ELR (cell line): ENCODE measurements at regions not wholly inside any gene's neighbourhood (a gene's known extent, or its start where the extent isn't known, plus 50 kb on each side); places are given as distances from the start of the nearest gene placed in this dataset.
A peak's percentile ranks its signal among the peaks of the same experiment; 100 is the strongest.
"Not testable (repeated sequence)": the region's sequence is repeated elsewhere in the genome, so short reads cannot be mapped to it uniquely, and the experiment has no call there.

Experiments used
- DNase-seq: peaks from one replicate; pipeline ENCODE4 v3.0.0-alpha.2; 2015; ENCODE audit warnings: low read depth

GRCh38 chr2:185507719-185508118 lies 230.9 kb upstream of the FSIP2 start:
- DNase-seq = peak; percentile 6

GRCh38 chr2:185510060-185510459 lies 228.5 kb upstream of the FSIP2 start:
- no peak for DNase-seq

GRCh38 chr2:185511925-185512324 lies 226.7 kb upstream of the FSIP2 start:
- DNase-seq = no peak

GRCh38 chr2:185522472-185522871 lies 216.1 kb upstream of the FSIP2 start:
- no peak for DNase-seq

- DNase-seq = not testable (repeated sequence)
Measured at GRCh38 chr2:185524242-185524641, 214.4 kb upstream of the FSIP2 start.

- DNase-seq = no peak
Measured at GRCh38 chr2:185526161-185526560, 212.4 kb upstream of the FSIP2 start.

- DNase-seq = no peak
Measured at GRCh38 chr2:185531721-185532120, 206.9 kb upstream of the FSIP2 start.

- no peak for DNase-seq
Measured at GRCh38 chr2:185537689-185538088, 200.9 kb upstream of the FSIP2 start.

- DNase-seq = no peak
Measured at GRCh38 chr2:185567196-185567595, 171.4 kb upstream of the FSIP2 start.

- no peak for DNase-seq
Measured at GRCh38 chr2:185567940-185568339, 170.7 kb upstream of the FSIP2 start.

GRCh38 chr2:185578322-185578721 lies 160.3 kb upstream of the FSIP2 start:
- DNase-seq = no peak

GRCh38 chr2:185583058-185583816 lies 155.4 kb upstream of the FSIP2 start:
- DNase-seq = peak; percentile 91

- DNase-seq = not testable (repeated sequence)
Measured at GRCh38 chr2:185585165-185585564, 153.4 kb upstream of the FSIP2 start.

GRCh38 chr2:185591276-185591675 lies 147.3 kb upstream of the FSIP2 start:
- DNase-seq = not testable (repeated sequence)

GRCh38 chr2:185607945-185608344 lies 130.7 kb upstream of the FSIP2 start:
- DNase-seq = no peak

GRCh38 chr2:185608799-185609198 lies 129.8 kb upstream of the FSIP2 start:
- peak; percentile 67 for DNase-seq

GRCh38 chr2:185610301-185610700 lies 128.3 kb upstream of the FSIP2 start:
- peak; percentile 37 for DNase-seq

- DNase-seq = peak; percentile 31
Measured at GRCh38 chr2:185618625-185619024, 120.0 kb upstream of the FSIP2 start.

- DNase-seq = no peak
Measured at GRCh38 chr2:185625604-185626003, 113.0 kb upstream of the FSIP2 start.

GRCh38 chr2:185628985-185629384 lies 109.6 kb upstream of the FSIP2 start:
- peak; percentile 31 for DNase-seq

- no peak for DNase-seq
Measured at GRCh38 chr2:185633621-185634020, 105.0 kb upstream of the FSIP2 start.

GRCh38 chr2:185638771-185639170 lies 99.8 kb upstream of the FSIP2 start:
- no peak for DNase-seq

- no peak for DNase-seq
Measured at GRCh38 chr2:185640588-185640987, 98.0 kb upstream of the FSIP2 start.

- no peak for DNase-seq
Measured at GRCh38 chr2:185643434-185643833, 95.2 kb upstream of the FSIP2 start.
